ENCODE measurements at regions not wholly inside any gene's neighbourhood (a gene's known extent, or its start where the extent isn't known, plus 50 kb on each side); places are given as distances from the start of the nearest gene placed in this dataset.

- no peak for TF ChIP-seq CTCF (conservative IDR thresholded peaks at IDR 0.05 in 1 of 2, IDR thresholded peaks at IDR 0.05 in 1 of 2; ENCODE audit: extremely low read depth in 1 of 2, insufficient read depth in 1 of 2, low read depth in 1 of 2, low read length in 2 of 2)
- no peak for TF ChIP-seq EZH2 (IDR thresholded peaks at IDR 0.05; ENCODE audit: borderline replicate concordance, low read length)
Measured at GRCh38 chr7:25552998-25553397, 324.7 kb upstream of the NPVF start.
